ENCODE measurements at regions not wholly inside any gene's neighbourhood (a gene's known extent, or its start where the extent isn't known, plus 50 kb on each side); places are given as distances from the start of the nearest gene placed in this dataset.
A peak's percentile ranks its signal among the peaks of the same experiment; 100 is the strongest.
"Not testable (repeated sequence)": the region's sequence is repeated elsewhere in the genome, so short reads cannot be mapped to it uniquely, and the experiment has no call there.

DNA sequence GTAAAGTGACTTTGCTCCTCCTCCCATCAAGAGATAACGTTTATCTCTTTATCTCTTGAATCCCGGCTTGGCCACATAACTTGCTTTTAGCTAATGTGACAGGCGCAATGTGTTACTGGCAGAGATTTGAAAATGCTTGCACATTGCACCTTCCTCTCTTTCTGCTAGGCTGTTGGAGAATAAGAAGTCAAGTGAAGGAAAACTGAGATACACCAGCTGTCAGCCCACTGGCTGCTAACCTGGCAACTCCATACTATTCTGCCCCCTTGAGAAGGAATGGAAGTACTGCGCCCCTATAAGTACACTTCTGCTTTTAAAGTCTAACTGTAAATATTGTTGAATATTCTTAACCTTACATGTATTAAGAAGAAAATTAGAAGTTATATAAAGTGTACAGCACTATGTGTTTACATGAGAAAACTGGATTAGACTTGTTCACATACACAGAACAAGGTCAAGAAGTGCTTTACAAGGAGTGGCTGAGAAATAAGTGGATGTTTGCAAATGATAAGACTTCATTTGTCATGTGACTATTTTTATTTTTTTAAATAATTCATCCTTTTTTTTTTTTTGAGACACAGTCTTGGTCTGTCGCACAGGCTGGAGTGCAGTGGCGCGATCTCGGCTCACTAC is 424.5 kb upstream of the CTSO start:
- TF ChIP-seq, protein P1, sequence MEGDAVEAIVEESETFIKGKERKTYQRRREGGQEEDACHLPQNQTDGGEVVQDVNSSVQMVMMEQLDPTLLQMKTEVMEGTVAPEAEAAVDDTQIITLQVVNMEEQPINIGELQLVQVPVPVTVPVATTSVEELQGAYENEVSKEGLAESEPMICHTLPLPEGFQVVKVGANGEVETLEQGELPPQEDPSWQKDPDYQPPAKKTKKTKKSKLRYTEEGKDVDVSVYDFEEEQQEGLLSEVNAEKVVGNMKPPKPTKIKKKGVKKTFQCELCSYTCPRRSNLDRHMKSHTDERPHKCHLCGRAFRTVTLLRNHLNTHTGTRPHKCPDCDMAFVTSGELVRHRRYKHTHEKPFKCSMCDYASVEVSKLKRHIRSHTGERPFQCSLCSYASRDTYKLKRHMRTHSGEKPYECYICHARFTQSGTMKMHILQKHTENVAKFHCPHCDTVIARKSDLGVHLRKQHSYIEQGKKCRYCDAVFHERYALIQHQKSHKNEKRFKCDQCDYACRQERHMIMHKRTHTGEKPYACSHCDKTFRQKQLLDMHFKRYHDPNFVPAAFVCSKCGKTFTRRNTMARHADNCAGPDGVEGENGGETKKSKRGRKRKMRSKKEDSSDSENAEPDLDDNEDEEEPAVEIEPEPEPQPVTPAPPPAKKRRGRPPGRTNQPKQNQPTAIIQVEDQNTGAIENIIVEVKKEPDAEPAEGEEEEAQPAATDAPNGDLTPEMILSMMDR (IDR thresholded peaks at IDR 0.05; ENCODE audit: control extremely low read depth, extremely low read depth, low read depth, missing control alignments), result peak; percentile 66
- ChIA-PET CTCF (interaction anchor here (0.6 to 2.0 kb wide), 11 partner anchors 16 to 425 kb away, joined by 3 to 15 read pairs (median 4); partner anchors contain the start of gene CTSO), POLR2A (no interaction called here)
- DNase-seq (ENCODE audit: extremely low spot score), result peak; percentile 44

DNA sequence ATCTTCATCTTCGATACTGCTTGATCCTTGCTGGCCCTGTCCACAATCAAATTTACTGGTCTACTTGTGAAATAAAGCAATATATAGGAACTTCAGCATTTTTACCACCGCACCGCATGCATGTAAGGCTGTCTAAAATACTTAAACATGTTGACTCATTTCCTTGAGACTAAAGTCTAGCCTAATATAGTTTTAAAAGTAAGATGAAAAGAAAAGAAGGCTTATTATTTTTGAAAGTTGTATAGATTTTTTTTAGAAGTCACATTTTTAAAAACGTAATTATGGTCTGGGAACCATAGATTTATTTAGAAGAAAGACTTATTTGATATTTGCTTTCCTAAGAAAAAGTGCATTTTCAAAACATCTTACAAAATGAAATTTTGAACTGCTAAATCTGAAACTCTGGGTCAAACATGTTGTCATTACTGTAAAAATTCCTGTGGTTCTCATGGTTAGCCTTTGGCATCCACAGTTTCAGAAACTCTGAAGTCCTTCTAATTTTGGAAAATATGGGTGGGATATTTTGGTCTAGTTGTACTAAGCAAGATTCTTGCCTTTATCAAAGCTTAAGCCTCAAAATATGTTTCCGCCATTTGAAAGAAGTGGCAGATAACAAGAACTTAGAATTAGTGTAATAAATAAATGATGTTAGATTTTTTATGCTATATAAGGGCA is 423.5 kb upstream of the CTSO start:
- CTCF ChIA-PET, result interaction anchor here (0.8 to 2.0 kb wide), 9 partner anchors 15 to 422 kb away, joined by 3 to 15 read pairs (median 4); no protein-coding TSS in a partner anchor
- TF ChIP-seq, protein P1 (IDR thresholded peaks at IDR 0.05; ENCODE audit: control extremely low read depth, extremely low read depth, low read depth, missing control alignments), result no peak
- POLR2A ChIA-PET, result no interaction called here
- no peak for DNase-seq (ENCODE audit: extremely low spot score)

DNA sequence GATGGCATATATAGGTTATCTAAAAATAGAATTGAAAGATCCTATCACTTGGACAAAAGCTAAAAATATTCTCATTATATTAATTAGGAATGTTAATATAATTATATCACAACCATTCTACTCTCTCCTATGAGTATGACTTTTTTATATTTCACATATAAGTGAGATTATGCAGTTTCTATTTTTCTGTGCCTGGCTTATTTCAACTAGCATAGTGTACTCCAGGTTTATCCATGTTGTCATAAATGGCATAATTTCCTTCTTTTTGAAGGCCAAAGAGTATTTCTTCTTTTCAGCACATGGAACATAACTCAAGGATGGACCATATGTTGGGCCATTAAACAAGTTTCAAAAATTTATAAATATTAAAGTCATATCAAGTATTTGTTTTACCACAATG is 421.2 kb upstream of the CTSO start:
- no peak for DNase-seq (ENCODE audit: extremely low spot score)
- CTCF ChIA-PET, result no interaction called here
- TF ChIP-seq, protein P1 (IDR thresholded peaks at IDR 0.05; ENCODE audit: control extremely low read depth, extremely low read depth, low read depth, missing control alignments), result no peak

DNA sequence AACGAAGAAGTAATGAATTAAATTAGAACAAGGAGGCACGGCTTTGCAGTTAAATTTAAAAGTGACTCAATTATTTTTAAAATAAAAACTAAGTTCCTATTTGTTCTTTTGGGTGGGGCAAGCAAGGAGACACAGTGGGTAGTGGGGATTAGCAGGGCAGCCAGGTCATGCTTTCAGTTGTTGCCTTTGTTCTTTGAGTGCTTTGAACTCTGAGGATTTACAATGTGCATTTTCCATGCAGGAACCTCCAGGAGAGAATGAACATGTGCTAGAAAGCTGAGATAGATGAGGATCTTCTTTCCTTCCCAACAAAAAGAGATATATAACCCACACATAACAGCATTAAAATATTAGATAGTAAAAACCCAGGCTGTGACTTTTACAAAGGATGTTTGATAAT is 420.4 kb upstream of the CTSO start:
- no peak for DNase-seq (ENCODE audit: extremely low spot score)
- ChIA-PET CTCF (no interaction called here), POLR2A (no interaction called here)
- TF ChIP-seq, protein P1 (IDR thresholded peaks at IDR 0.05; ENCODE audit: control extremely low read depth, extremely low read depth, low read depth, missing control alignments), result no peak

More for the DNA sequence above, 421.2 kb upstream of the CTSO start:
- POLR2A ChIA-PET, result no interaction called here

DNA sequence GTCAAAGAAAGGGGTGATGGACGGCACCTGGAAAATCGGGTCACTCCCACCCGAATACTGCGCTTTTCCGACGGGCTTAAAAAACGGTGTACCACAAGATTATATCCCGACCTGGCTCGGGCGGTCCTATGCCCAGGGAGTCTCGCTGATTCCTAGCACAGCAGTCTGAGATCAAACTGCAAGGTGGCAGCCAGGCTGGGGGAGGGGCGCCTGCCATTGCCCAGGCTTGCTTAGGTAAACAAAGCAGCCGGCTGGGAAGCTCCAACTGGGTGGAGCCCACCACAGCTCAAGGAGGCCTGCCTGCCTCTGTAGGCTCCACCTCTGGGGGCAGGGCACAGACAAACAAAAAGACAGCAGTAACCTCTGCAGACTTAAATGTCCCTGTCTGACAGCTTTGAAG is 413.8 kb upstream of the CTSO start:
- CTCF ChIA-PET, POLR2A ChIA-PET: not testable (repeated sequence)

DNA sequence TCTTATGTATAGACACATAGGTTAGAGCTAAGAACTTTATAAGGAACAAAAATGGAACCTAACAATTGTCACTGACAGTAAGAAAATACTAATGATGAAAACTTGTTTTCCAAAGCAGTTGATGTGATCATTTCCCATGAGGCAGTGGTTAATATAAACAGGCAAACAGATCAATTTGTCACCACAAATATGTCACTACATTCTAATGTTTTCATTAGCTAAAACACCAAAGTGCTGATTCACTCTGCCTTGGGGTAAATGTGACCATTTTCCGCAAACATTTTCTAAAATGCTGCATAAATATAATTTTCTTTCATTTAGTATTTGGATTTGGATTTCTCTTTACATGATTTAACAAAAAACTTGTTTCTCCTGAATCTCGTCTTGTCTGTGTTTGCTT is 408.9 kb upstream of the CTSO start:
- TF ChIP-seq, protein P1 (IDR thresholded peaks at IDR 0.05; ENCODE audit: control extremely low read depth, extremely low read depth, low read depth, missing control alignments), result no peak
- ChIA-PET POLR2A (no interaction called here), CTCF (interaction anchor here (1.3 kb wide), 1 partner anchor 15 kb away, joined by 4 read pairs; no protein-coding TSS in a partner anchor)

More for the DNA sequence above, 413.8 kb upstream of the CTSO start:
- DNase-seq (ENCODE audit: extremely low spot score), result not testable (repeated sequence)

DNA sequence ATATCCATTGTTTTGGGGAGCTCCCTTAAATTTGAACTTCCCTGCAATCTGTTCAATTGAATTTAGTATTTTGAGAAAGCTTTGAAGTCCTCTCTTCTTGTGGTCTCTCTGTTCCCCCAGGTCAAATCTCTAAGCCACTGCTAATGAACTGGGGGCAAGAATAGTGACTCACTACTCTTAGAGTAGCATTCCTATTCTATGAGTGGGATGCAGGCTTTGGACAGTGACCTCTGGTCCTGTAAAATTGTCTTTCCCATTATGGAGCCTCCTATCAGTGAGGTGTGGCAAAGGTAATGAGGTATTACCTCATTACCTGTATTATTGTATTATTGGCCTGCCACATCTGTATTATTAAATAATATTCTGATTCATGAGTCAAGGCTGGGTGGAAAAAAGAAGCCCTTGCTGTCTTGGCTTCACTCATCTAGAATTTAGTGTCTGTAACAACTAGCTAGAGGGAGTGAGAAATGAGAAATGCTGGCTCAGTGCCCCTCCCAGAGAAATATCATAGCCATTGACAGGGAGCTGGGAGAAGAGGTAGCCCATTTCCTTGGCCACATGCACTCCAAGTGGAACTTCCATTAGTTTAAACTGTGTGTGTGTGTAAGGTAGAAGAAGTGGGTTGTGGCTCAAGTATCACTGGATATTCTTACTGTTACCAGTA is 393.9 kb upstream of the CTSO start:
- TF ChIP-seq, protein P1 (IDR thresholded peaks at IDR 0.05; ENCODE audit: control extremely low read depth, extremely low read depth, low read depth, missing control alignments), result no peak
- no peak for DNase-seq (ENCODE audit: extremely low spot score)
- ChIA-PET CTCF (interaction anchor here (0.9 to 1.5 kb wide), 2 partner anchors 30 to 263 kb away, joined by 3 to 4 read pairs; no protein-coding TSS in a partner anchor), POLR2A (no interaction called here)

More for the DNA sequence above, 408.9 kb upstream of the CTSO start:
- no peak for DNase-seq (ENCODE audit: extremely low spot score)
